Mesenchymal stem cell (in vitro differentiated cells and primary cell): ENCODE measurements at regions not wholly inside any gene's neighbourhood (a gene's known extent, or its start where the extent isn't known, plus 50 kb on each side); places are given as distances from the start of the nearest gene placed in this dataset.
"Not testable (repeated sequence)": the region's sequence is repeated elsewhere in the genome, so short reads cannot be mapped to it uniquely, and the experiment has no call there.

Experiments
- DNase-seq: peaks from one replicate; pipeline ENCODE4 v3.0.0-alpha.2; 2013
- H2AFZ ChIP-seq: one replicate; pipeline ENCODE4 v1.6.1; 2013; ENCODE audit warnings: low read depth, mild to moderate bottlenecking, control low read depth, inconsistent platforms, low read length, moderate library complexity
- H2AK5ac ChIP-seq: 2 replicates; pipeline ENCODE4 v1.6.1; 2013; ENCODE audit warnings: low read length, moderate library complexity, mild to moderate bottlenecking, inconsistent platforms; ENCODE audit not compliant: severe bottlenecking
- H2BK120ac ChIP-seq: one replicate; pipeline ENCODE4 v1.6.1; 2013; ENCODE audit warnings: low read depth, mild to moderate bottlenecking, inconsistent platforms, low read length, moderate library complexity
- H2BK12ac ChIP-seq, 2 experiments: one replicate each; pipeline ENCODE4 v1.6.1; 2013; ENCODE audit warnings: inconsistent platforms in 2 of 2, low read length in 2 of 2, mild to moderate bottlenecking in 2 of 2, moderate library complexity in 2 of 2, control low read depth in 1 of 2
- H2BK15ac ChIP-seq: one replicate; pipeline ENCODE4 v1.6.1; 2013; ENCODE audit warnings: mild to moderate bottlenecking, low read depth, inconsistent platforms; ENCODE audit not compliant: poor library complexity, severe bottlenecking
- H2BK5ac ChIP-seq: 2 replicates; pipeline ENCODE4 v1.6.1; 2013; ENCODE audit warnings: low read depth, mild to moderate bottlenecking, low read length, control low read depth, inconsistent platforms; ENCODE audit not compliant: poor library complexity, severe bottlenecking
- H3K14ac ChIP-seq, 2 experiments: one replicate each; pipeline ENCODE4 v1.6.1; 2013; ENCODE audit warnings: inconsistent platforms in 2 of 2, low read length in 2 of 2, control low read depth in 1 of 2, mild to moderate bottlenecking in 1 of 2, moderate library complexity in 1 of 2
- H3K18ac ChIP-seq, 2 experiments: one replicate each; pipeline ENCODE4 v1.6.1; 2013; ENCODE audit warnings: inconsistent platforms in 2 of 2, low read length in 2 of 2, control low read depth in 1 of 2, low read depth in 1 of 2, mild to moderate bottlenecking in 1 of 2
- H3K23ac ChIP-seq, 2 experiments: one replicate each; pipeline ENCODE4 v1.6.1; 2013; ENCODE audit warnings: inconsistent platforms in 2 of 2, low read length in 2 of 2, mild to moderate bottlenecking in 2 of 2, moderate library complexity in 2 of 2, control low read depth in 1 of 2
- H3K27ac ChIP-seq: 2 replicates; pipeline ENCODE4 v1.5.1; 2013; ENCODE audit warnings: mild to moderate bottlenecking, moderate library complexity, low read length, control low read depth, inconsistent platforms; ENCODE audit not compliant: poor library complexity, severe bottlenecking
- H3K27me3 ChIP-seq, 2 experiments: 2 replicates each; pipeline versions ENCODE4 v1.6.1 to v1.7.0; 2013; ENCODE audit warnings: low read length in 2 of 2, mild to moderate bottlenecking in 2 of 2, moderate library complexity in 2 of 2, control low read depth in 1 of 2, inconsistent platforms in 1 of 2; ENCODE audit not compliant: control insufficient read depth in 1 of 2, insufficient read depth in 1 of 2
- H3K36me3 ChIP-seq, 2 experiments: 2 replicates each; pipeline versions ENCODE4 v1.6.1 to v1.7.0; 2013; ENCODE audit warnings: low read length in 2 of 2, control low read depth in 1 of 2, inconsistent platforms in 1 of 2, low read depth in 1 of 2, mild to moderate bottlenecking in 1 of 2; ENCODE audit not compliant: insufficient read depth in 2 of 2, control insufficient read depth in 1 of 2
- H3K4ac ChIP-seq, 2 experiments: one replicate each; pipeline ENCODE4 v1.6.1; 2013; ENCODE audit warnings: inconsistent platforms in 2 of 2, low read length in 2 of 2, mild to moderate bottlenecking in 2 of 2, moderate library complexity in 2 of 2, control low read depth in 1 of 2, low read depth in 1 of 2
- H3K4me1 ChIP-seq: 2 replicates; pipeline ENCODE4 v1.6.1; 2013; ENCODE audit warnings: low read depth, low read length, control low read depth; ENCODE audit not compliant: control insufficient read depth, insufficient read depth
- H3K4me2 ChIP-seq: 2 replicates; pipeline ENCODE4 v1.6.1; 2013; ENCODE audit warnings: low read length, mild to moderate bottlenecking, inconsistent platforms; ENCODE audit not compliant: poor library complexity, severe bottlenecking
- H3K4me3 ChIP-seq, 2 experiments: 2 replicates each; pipeline versions ENCODE4 v1.5.1 to v1.7.0; 2013; ENCODE audit warnings: low read length in 2 of 2, mild to moderate bottlenecking in 2 of 2, control low read depth in 1 of 2, low read depth in 1 of 2; ENCODE audit not compliant: insufficient read depth in 1 of 2
- H3K79me1 ChIP-seq: replicated peaks from 2 replicates; pipeline ENCODE4 v1.6.1; 2013; ENCODE audit warnings: mild to moderate bottlenecking, control low read depth, low read length, inconsistent platforms; ENCODE audit not compliant: poor library complexity, severe bottlenecking
- H3K9ac ChIP-seq: 2 replicates; pipeline ENCODE4 v1.7.0; 2013; ENCODE audit warnings: mild to moderate bottlenecking, low read length, moderate library complexity
- H3K9me3 ChIP-seq: 2 replicates; pipeline ENCODE4 v1.7.0; 2013; ENCODE audit warnings: mild to moderate bottlenecking, low read length; ENCODE audit not compliant: control insufficient read depth
- H4K8ac ChIP-seq: one replicate; pipeline ENCODE4 v1.6.1; 2013; ENCODE audit warnings: inconsistent platforms, mild to moderate bottlenecking, low read length, moderate library complexity
- H4K91ac ChIP-seq: one replicate; pipeline ENCODE4 v1.6.1; 2013; ENCODE audit warnings: mild to moderate bottlenecking, low read length, inconsistent platforms
- WGBS: methylation state at CpG from one replicate; pipeline ENCODE4 v1.1.7; 2013; ENCODE audit warnings: mixed read lengths; 5-methylcytosine and 5-hydroxymethylcytosine counted together

GRCh38 chr4:183814461-183814860 is 90.6 kb upstream of the STOX2 start:
- H2AFZ ChIP-seq = no peak overlapping the region
- DNase-seq = no peak
- H3K4me2 ChIP-seq = no peak overlapping the region
- H3K9ac ChIP-seq = no peak overlapping the region
- H3K4me3 ChIP-seq = no peak overlapping the region
- H3K4ac ChIP-seq = no peak overlapping the region
- H3K27me3 ChIP-seq = peaks cover 0 to 3% of the 10 kb centered on the region in 2 experiments
- H3K27ac ChIP-seq = no peak overlapping the region
- H3K14ac ChIP-seq = no peak overlapping the region
- no peaks in the 10 kb centered on the region for H3K79me1 ChIP-seq
- H2BK12ac ChIP-seq = no peak overlapping the region
- no peak overlapping the region for H4K91ac ChIP-seq
- H4K8ac ChIP-seq = no peak overlapping the region
- H3K23ac ChIP-seq = no peak overlapping the region
- H2BK5ac ChIP-seq = no peak overlapping the region
- no peak overlapping the region for H3K18ac ChIP-seq
- no peak overlapping the region for H2BK15ac ChIP-seq
- peaks cover 2% of the 10 kb centered on the region for H3K4me1 ChIP-seq
- no peaks in the 10 kb centered on the region for H3K36me3 ChIP-seq
- H2BK120ac ChIP-seq = no peak overlapping the region
- H3K9me3 ChIP-seq = no peaks in the 10 kb centered on the region
- H2AK5ac ChIP-seq = no peak overlapping the region
- 81% methylated on average over 4 of the region's 5 CpGs for WGBS

- no peak overlapping the region for H2BK5ac ChIP-seq
- peaks cover 0 to 3% of the 10 kb centered on the region in 2 experiments for H3K27me3 ChIP-seq
- no peak overlapping the region for H2AFZ ChIP-seq
- H2BK12ac ChIP-seq = no peak overlapping the region
- no peaks in the 10 kb centered on the region for H3K79me1 ChIP-seq
- DNase-seq = no peak
- 89% methylated on average over 4 of the region's 6 CpGs for WGBS
- H3K4me3 ChIP-seq = no peak overlapping the region
- no peak overlapping the region for H4K8ac ChIP-seq
- no peak overlapping the region for H3K14ac ChIP-seq
- no peak overlapping the region for H2BK15ac ChIP-seq
- H2BK120ac ChIP-seq = no peak overlapping the region
- no peak overlapping the region for H3K4me2 ChIP-seq
- H3K18ac ChIP-seq = no peak overlapping the region
- no peak overlapping the region for H3K27ac ChIP-seq
- H3K23ac ChIP-seq = no peak overlapping the region
- H2AK5ac ChIP-seq = no peak overlapping the region
- H3K4me1 ChIP-seq = peaks cover 2% of the 10 kb centered on the region
- no peaks in the 10 kb centered on the region for H3K36me3 ChIP-seq
- no peaks in the 10 kb centered on the region for H3K9me3 ChIP-seq
- H3K9ac ChIP-seq = no peak overlapping the region
- no peak overlapping the region for H3K4ac ChIP-seq
- no peak overlapping the region for H4K91ac ChIP-seq
Measured at GRCh38 chr4:183816077-183816476, 89.0 kb upstream of the STOX2 start.

- no peak overlapping the region for H3K18ac ChIP-seq
- H3K4me2 ChIP-seq = no peak overlapping the region
- no peak overlapping the region for H3K14ac ChIP-seq
- H2AK5ac ChIP-seq = no peak overlapping the region
- H4K91ac ChIP-seq = no peak overlapping the region
- no peak overlapping the region for H4K8ac ChIP-seq
- no peak overlapping the region for H2BK12ac ChIP-seq
- no peak overlapping the region for H2BK120ac ChIP-seq
- no peak for DNase-seq
- no peak overlapping the region for H3K27ac ChIP-seq
- 89% methylated on average over 9 of the region's 9 CpGs for WGBS
- no peak overlapping the region for H3K4me3 ChIP-seq
- no peaks in the 10 kb centered on the region for H3K9me3 ChIP-seq
- H3K79me1 ChIP-seq = no peaks in the 10 kb centered on the region
- H3K23ac ChIP-seq = no peak overlapping the region
- no peak overlapping the region for H3K9ac ChIP-seq
- H2BK5ac ChIP-seq = no peak overlapping the region
- no peak overlapping the region for H2BK15ac ChIP-seq
- H3K36me3 ChIP-seq = no peaks in the 10 kb centered on the region
- no peak overlapping the region for H2AFZ ChIP-seq
- peaks cover 2 to 3% of the 10 kb centered on the region in 2 experiments for H3K27me3 ChIP-seq
- H3K4ac ChIP-seq = no peak overlapping the region
- H3K4me1 ChIP-seq = peaks cover 2% of the 10 kb centered on the region
Measured at GRCh38 chr4:183816882-183817509, 88.1 kb upstream of the STOX2 start.

GRCh38 chr4:183818591-183818990 is 86.5 kb upstream of the STOX2 start:
- H3K23ac ChIP-seq, H3K79me1 ChIP-seq, H4K8ac ChIP-seq, H2AFZ ChIP-seq, H3K4me3 ChIP-seq, H3K4ac ChIP-seq, H3K36me3 ChIP-seq, H3K4me2 ChIP-seq, DNase-seq, H3K27ac ChIP-seq, H3K27me3 ChIP-seq, H2BK120ac ChIP-seq, H3K4me1 ChIP-seq, H2BK12ac ChIP-seq, H3K18ac ChIP-seq, H3K9me3 ChIP-seq, H2AK5ac ChIP-seq, H4K91ac ChIP-seq, H2BK5ac ChIP-seq, H3K9ac ChIP-seq, H2BK15ac ChIP-seq, H3K14ac ChIP-seq: not testable (repeated sequence)
- 96% methylated on average over 30 of the region's 30 CpGs for WGBS
